GM19240 (cell line): ENCODE measurements at regions not wholly inside any gene's neighbourhood (a gene's known extent, or its start where the extent isn't known, plus 50 kb on each side); places are given as distances from the start of the nearest gene placed in this dataset.

Experiments
- DNase-seq: peaks from one replicate; pipeline ENCODE4 v3.0.0; 2011; ENCODE audit warnings: low spot score; ENCODE audit not compliant: insufficient read length

DNA sequence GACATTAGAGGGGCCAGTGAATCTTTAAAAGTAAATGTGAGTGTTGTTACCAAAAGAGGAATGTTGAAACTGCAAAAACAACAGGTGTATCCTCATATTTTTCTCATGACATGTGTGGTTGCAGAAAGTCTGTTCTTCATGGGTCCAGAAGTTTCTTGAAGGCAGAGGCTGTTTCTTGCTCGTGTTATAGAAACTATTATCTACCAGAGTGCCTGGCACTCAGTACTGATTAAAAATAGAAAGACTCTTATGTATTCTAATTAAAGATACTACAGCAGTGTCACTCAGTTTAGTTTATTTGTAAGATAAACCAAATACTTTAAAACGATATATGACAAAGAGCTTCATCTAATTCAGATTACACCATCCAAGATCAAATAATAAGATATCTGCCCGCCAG is 1864.2 kb upstream of the WWC1 start:
- no peak for DNase-seq

DNA sequence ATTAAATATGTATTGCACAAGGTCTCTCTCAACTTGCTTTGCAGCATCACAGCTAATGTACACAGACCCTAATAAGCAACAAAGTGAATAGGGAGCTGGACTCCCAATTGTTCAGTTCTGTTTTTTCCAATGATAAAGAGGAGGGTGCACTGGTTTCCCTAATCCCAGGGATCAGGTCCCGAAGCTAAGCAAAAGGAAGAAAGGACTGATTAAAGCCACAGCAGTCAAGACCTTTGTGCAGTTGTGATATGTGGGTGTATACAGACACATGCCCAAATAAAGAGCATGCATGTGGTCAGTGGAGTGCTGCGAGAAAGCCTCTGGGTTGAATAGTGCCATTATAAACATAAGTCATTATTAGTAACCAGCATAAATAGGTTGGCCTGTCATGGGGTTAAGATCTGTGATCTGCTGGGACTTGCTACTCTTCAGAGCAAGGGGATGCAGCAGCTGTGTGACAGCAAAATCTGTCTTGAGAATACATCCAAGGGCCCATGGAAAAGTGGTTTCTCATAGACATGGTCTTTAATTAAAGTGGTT is 1863.1 kb upstream of the WWC1 start:
- DNase-seq, result no peak

DNA sequence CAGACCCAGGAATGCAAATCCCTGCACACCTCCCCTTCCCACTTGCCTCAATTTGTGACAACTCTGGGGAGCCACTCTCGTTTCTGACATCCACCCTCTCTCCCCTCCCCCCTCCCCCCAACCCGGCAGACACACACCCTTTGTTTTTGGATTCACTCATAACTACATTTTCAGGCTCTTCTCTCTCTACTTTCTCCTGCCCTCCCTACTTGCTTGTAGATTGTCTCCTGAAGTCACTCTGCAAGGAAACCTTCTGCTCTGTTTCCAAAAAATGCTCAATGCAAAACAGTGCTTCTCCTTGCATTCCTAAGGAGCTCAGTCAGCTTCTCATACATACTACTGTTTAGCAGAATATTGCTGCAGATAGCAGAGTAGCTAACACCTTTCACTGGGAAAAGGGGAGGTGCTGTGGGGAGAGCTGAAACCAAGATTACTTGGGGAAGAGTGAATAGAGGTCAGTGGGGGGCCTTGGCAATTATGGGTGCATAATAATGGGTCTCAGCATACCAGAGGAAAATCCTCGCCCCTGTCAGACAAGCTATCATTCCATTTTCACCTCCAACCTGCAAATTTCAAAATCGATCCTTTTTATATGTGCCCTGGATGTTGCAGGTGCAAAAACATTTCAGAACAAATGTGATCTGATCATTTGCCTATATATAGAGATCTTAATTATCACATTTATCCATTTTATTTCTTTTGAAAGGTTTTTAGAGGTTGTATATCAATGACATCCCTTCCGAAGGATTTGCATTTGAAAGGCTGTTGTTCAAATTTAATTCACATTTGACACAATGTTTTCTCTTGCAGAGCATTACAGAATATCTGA is 1860.7 kb upstream of the WWC1 start:
- DNase-seq, result no peak

- DNase-seq, result no peak
Observed at GRCh38 chr5:166431456-166431855, 1860.0 kb upstream of the WWC1 start.

DNA sequence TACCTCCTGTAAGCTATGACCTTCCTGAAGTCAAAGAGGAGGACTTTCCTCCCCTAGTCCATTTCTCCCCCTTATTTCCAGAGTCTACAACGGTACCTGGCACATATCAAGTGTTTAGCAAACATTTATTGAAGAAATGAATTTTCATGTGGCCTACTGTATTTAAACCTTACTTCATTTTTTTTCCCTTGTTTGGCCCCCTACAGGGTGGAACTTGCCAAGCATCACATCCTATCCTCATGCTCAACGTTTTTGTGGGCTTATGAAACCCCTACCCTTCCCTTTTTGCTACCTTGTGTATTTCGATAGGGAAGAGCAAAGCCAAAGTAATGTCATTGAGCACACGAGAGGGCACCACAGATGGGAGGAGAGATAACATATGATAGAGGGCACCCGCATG is 1857.8 kb upstream of the WWC1 start:
- no peak for DNase-seq

GRCh38 chr5:166436872-166437271 is 1854.6 kb upstream of the WWC1 start:
- DNase-seq, result no peak

GRCh38 chr5:166486348-166486747 is 1805.1 kb upstream of the WWC1 start:
- no peak for DNase-seq

DNA sequence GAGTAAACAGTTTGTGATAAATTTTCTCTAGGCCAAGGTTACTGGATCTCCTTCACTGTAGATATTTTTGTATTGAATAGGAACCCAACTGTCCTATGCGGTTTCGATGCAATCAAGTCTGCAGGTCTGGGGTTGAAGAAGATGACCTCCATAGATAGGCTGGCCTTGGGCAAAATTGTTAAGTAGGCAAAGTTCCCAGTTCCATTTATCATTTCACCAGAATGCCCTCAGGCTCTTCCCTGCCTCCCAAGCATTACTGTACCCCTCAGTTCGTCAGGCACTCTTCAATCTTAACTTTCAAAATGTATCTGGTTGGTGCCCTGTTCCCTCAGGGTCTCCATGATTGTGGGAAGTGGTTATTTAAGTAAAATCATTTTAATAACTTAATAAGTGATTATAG is 1802.9 kb upstream of the WWC1 start:
- DNase-seq, result no peak

DNA sequence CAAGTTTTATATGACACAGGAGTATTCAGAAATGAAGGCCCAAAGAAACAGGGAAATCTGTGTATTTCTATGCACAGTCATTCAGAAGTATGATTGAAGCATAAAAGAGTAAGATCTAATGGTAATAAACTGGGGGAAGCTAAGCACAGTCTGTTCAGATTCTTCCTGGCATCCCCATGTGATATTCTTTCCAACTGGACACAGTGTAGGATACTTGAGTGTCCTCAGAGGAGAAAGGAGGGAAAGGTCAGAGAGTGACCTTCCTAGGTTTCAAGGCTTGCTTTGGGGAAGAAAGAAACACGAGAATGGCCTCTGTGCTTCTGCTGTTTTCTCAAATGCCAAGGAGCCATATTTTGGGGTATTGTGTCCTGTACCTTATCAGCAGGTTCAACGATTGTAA is 1798.4 kb upstream of the WWC1 start:
- no peak for DNase-seq

- DNase-seq, result no peak
Observed at GRCh38 chr5:166493612-166494011, 1797.8 kb upstream of the WWC1 start.

DNA sequence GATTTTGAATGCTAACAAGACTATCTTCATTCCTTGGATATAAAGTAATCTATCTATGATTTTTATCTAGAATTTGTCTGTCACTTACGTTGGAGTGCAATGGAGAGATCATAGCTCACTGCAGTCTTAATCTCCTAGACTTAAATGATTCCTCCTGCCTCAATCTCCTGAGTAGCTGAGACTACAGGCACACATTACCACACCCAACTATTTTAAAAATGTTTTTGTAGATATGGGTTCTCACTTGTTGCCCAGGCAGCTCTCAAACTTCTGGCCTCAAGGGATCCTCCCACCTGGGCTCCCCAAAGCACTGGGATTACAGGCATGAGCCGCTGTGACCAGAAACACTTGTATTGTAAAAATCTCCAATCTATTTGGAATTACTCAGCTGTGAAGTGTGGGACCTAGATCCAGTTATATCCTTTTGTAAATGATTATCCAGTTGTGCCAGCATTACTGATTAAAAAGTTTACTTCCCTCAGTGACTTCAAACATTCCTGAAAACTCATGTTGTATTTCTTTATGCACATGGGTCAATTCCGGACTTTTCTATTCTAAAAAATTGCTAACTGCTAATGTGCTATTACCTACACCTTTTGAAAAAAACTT is 1793.8 kb upstream of the WWC1 start:
- no peak for DNase-seq

GRCh38 chr5:166499447-166500240 is 1791.8 kb upstream of the WWC1 start:
- no peak for DNase-seq

DNA sequence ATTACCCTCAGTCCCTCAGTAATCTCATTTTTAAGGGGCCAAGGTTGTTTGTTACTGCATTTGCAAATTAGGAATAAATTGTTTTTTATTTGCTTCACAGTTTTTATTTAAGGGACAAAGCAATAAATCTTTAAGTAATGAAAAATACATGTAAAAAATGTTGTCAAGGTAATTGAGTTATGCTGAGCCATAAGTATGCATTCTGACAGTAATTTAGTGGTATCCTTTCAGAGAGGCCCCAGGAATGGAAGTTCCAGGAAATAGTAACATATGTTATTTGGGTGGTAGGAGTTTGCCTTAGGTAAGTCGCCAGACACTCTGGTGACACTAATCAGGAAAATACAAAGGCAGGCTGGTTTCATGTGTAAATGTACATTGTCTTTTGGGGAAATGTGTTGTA is 1787.9 kb upstream of the WWC1 start:
- no peak for DNase-seq

GRCh38 chr5:166505067-166505466 is 1786.4 kb upstream of the WWC1 start:
- no peak for DNase-seq

GRCh38 chr5:166505544-166505943 is 1785.9 kb upstream of the WWC1 start:
- DNase-seq, result no peak

GRCh38 chr5:166507810-166508425 is 1783.5 kb upstream of the WWC1 start:
- DNase-seq, result no peak

GRCh38 chr5:166509085-166509484 is 1782.4 kb upstream of the WWC1 start:
- DNase-seq, result no peak

DNA sequence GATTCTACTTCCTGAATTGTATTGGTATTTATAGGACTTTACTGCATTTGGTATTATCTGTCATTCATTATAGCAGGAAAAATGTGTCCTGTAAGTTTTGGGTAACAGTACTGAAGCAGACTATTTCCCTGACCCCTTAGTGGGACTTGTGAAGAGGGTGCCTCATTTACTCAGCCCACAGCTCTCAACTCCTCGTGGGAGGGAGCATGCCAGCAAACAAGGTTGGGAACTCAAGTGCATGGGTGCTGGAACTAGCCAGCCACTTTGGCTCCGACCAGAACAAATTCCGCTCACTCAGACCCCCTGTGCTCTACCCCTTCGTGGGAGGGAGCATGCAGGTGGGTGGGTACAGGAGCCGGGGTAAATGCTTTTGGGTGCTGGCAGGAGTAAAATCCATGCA is 1773.5 kb upstream of the WWC1 start:
- DNase-seq, result no peak

GRCh38 chr5:166523206-166523605 is 1768.2 kb upstream of the WWC1 start:
- no peak for DNase-seq

- DNase-seq, result no peak
Observed at GRCh38 chr5:166529200-166529599, 1762.2 kb upstream of the WWC1 start.

DNA sequence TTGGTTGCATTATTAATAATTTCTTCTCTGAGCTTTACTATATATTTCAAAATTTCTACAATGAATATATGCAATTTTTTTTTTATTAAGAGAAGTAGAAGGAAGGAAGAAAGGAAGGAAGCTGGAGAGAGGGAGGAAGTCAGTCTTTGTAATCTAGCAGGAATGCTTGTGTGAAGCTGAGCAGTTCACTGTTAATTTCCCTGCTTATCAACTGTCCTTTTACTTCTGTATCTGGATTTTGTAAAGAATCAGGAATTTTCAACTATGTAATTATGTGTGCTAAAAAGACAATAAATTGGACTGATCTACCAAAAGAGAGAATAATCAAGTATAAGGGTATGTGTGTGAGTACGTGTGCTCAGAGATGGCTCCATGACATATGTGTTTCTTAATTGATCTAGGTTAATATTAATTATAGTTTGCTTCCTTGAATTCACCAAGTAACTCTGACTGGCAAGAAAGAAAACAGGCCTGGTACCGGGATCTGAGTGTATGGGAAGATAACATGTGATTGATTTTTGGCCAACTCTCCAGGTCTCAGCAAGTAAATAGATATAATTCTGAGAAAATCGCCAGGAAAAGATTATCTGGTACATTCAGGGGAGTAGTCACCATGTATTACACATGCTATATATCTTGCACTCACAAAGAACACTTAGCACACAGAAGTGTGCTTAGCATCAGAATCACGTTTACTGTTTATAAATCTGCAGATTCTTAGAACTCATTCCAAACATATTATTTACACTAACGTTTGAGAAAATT is 1758.8 kb upstream of the WWC1 start:
- no peak for DNase-seq
